Mammary epithelial cell (primary cell): ENCODE measurements at regions not wholly inside any gene's neighbourhood (a gene's known extent, or its start where the extent isn't known, plus 50 kb on each side); places are given as distances from the start of the nearest gene placed in this dataset.

Experiments used
- EZH2 ChIP-seq: IDR thresholded peaks from 2 replicates; pipeline ENCODE4 v1.6.1; 2012; ENCODE audit warnings: low read length, inconsistent platforms, borderline replicate concordance
- TF ChIP-seq, protein P1 (sequence below), 2 donors: IDR thresholded peaks in 1 of 2; conservative IDR thresholded peaks in 1 of 2; 2 replicates each; pipeline ENCODE4 v1.5.1; 2011 to 2012; ENCODE audit warnings: inconsistent platforms in 2 of 2, low read length in 2 of 2, mild to moderate bottlenecking in 2 of 2, control low read depth in 1 of 2, low read depth in 1 of 2; ENCODE audit not compliant: insufficient read depth in 1 of 2; ENCODE audit errors: extremely low read depth in 1 of 2

- TF ChIP-seq, protein P1, sequence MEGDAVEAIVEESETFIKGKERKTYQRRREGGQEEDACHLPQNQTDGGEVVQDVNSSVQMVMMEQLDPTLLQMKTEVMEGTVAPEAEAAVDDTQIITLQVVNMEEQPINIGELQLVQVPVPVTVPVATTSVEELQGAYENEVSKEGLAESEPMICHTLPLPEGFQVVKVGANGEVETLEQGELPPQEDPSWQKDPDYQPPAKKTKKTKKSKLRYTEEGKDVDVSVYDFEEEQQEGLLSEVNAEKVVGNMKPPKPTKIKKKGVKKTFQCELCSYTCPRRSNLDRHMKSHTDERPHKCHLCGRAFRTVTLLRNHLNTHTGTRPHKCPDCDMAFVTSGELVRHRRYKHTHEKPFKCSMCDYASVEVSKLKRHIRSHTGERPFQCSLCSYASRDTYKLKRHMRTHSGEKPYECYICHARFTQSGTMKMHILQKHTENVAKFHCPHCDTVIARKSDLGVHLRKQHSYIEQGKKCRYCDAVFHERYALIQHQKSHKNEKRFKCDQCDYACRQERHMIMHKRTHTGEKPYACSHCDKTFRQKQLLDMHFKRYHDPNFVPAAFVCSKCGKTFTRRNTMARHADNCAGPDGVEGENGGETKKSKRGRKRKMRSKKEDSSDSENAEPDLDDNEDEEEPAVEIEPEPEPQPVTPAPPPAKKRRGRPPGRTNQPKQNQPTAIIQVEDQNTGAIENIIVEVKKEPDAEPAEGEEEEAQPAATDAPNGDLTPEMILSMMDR (conservative IDR thresholded peaks at IDR 0.05 in 1 of 2, IDR thresholded peaks at IDR 0.05 in 1 of 2; ENCODE audit: extremely low read depth in 1 of 2, insufficient read depth in 1 of 2, low read depth in 1 of 2, low read length in 2 of 2): no peak
- no peak for TF ChIP-seq EZH2
Measured at GRCh38 chr1:221306239-221306638, 427.0 kb downstream of the HLX start.
